ENCODE measurements at regions not wholly inside any gene's neighbourhood (a gene's known extent, or its start where the extent isn't known, plus 50 kb on each side); places are given as distances from the start of the nearest gene placed in this dataset.

DNA sequence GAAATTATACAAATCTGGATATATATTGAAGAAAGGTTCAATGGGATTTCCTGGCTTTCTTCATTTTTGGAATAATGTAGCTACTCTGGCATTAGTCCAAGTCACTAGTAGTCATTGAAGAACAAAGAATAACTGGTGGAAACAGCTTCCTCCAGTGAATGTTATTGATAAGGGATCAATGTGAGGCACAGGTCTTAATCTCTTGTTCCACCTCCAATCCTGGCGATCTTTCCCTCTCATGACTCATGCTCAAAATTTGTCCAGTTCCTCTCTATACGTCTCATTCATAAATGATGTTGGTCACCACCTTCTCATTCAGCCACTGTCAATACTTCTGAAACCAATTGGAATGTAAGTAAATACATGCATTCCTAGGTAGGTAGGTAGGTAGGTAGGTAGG is 185.0 kb upstream of the BMP2 start:
- H3K4me3 Mint-ChIP-seq: no peak overlapping the region
- no peak for DNase-seq
- H4K91ac ChIP-seq (ENCODE audit: insufficient read length, low read depth, low read length): no peak overlapping the region
- H3K18ac ChIP-seq (ENCODE audit: insufficient read length, low read depth, low read length): no peak overlapping the region
- no peaks in the 10 kb centered on the region; the same call in 1 of the 2 replicates for H3K27me3 Mint-ChIP-seq (ENCODE audit: low read depth)
- no peak overlapping the region for H2AK5ac ChIP-seq (ENCODE audit: insufficient read length, low read length)
- no peak overlapping the region for H4K8ac ChIP-seq (replicated peaks; ENCODE audit: insufficient read length, low read depth, low read length)
- H3K9ac ChIP-seq (ENCODE audit: extremely low read depth, insufficient read length, low read length): no peak overlapping the region
- peaks cover 6 to 7% of the 10 kb centered on the region in 2 experiments; a peak in 2 of 4 replicates for H3K4me1 Mint-ChIP-seq
- no peaks in the 10 kb centered on the region for H3K36me3 Mint-ChIP-seq (ENCODE audit: insufficient read depth in 1 of 3, low read depth in 3 of 3)
- no peaks in the 10 kb centered on the region for H4K20me1 ChIP-seq (ENCODE audit: control insufficient read depth, insufficient read depth, insufficient read length)
- no CpG with 5 or more reads among the region's 2 CpGs for WGBS (ENCODE audit: extremely low coverage, insufficient read length, low lambda C conversion rate)
- H2BK120ac ChIP-seq (ENCODE audit: low read depth, low read length, poor library complexity, severe bottlenecking): no peak overlapping the region
- no peak overlapping the region for H2BK15ac ChIP-seq (ENCODE audit: low read depth, low read length)
- H3K27ac Mint-ChIP-seq: no peak overlapping the region
- no peaks in the 10 kb centered on the region for H3K4me1 ChIP-seq (ENCODE audit: insufficient read depth, low read length)
- no peak overlapping the region for H2BK12ac ChIP-seq (ENCODE audit: insufficient read length, low read depth, low read length)
- no peak overlapping the region for H2AFZ ChIP-seq (ENCODE audit: low read length)
- H3K14ac ChIP-seq (ENCODE audit: insufficient read depth, low read length): no peak overlapping the region
- H3K9me3 Mint-ChIP-seq: no peaks in the 10 kb centered on the region
- H3K4ac ChIP-seq (ENCODE audit: low read depth, low read length): no peak overlapping the region
- no peak overlapping the region for H2BK20ac ChIP-seq (ENCODE audit: low read depth, low read length, poor library complexity, severe bottlenecking)
- no peaks in the 10 kb centered on the region for H3K9me3 ChIP-seq (ENCODE audit: control insufficient read depth, low read depth, low read length)
- H3K4me2 ChIP-seq (ENCODE audit: insufficient read depth, insufficient read length, low read length): no peak overlapping the region
- H2BK5ac ChIP-seq (ENCODE audit: insufficient read length, low read length): no peak overlapping the region
- no peak overlapping the region for H3K56ac ChIP-seq (ENCODE audit: insufficient read length, low read depth, low read length)
- TF ChIP-seq, protein P1, sequence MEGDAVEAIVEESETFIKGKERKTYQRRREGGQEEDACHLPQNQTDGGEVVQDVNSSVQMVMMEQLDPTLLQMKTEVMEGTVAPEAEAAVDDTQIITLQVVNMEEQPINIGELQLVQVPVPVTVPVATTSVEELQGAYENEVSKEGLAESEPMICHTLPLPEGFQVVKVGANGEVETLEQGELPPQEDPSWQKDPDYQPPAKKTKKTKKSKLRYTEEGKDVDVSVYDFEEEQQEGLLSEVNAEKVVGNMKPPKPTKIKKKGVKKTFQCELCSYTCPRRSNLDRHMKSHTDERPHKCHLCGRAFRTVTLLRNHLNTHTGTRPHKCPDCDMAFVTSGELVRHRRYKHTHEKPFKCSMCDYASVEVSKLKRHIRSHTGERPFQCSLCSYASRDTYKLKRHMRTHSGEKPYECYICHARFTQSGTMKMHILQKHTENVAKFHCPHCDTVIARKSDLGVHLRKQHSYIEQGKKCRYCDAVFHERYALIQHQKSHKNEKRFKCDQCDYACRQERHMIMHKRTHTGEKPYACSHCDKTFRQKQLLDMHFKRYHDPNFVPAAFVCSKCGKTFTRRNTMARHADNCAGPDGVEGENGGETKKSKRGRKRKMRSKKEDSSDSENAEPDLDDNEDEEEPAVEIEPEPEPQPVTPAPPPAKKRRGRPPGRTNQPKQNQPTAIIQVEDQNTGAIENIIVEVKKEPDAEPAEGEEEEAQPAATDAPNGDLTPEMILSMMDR (conservative IDR thresholded peaks at IDR 0.05): no peak
- no peak overlapping the region for H4K5ac ChIP-seq (ENCODE audit: insufficient read length, low read depth, low read length)
- H3K23ac ChIP-seq (ENCODE audit: insufficient read length, low read depth, low read length): no peak overlapping the region
- no peak overlapping the region for H3T11ph ChIP-seq (ENCODE audit: low read length)
- no peaks in the 10 kb centered on the region for H3K79me2 ChIP-seq (ENCODE audit: insufficient read depth, low read length)
- no peaks in the 10 kb centered on the region for H3K27me3 ChIP-seq (ENCODE audit: insufficient read depth, low read length)
- no peaks in the 10 kb centered on the region for H3K23me2 ChIP-seq (ENCODE audit: insufficient read length, low read depth, low read length, poor library complexity, severe bottlenecking)
- no peak overlapping the region for H3K27ac ChIP-seq (ENCODE audit: insufficient read length, low read depth, low read length)
- H3K79me1 ChIP-seq (ENCODE audit: insufficient read depth, low read depth, low read length, poor library complexity, severe bottlenecking): no peaks in the 10 kb centered on the region

All from H9 (cell line).